ENCODE measurements at regions not wholly inside any gene's neighbourhood (a gene's known extent, or its start where the extent isn't known, plus 50 kb on each side); places are given as distances from the start of the nearest gene placed in this dataset.
"Not testable (repeated sequence)": the region's sequence is repeated elsewhere in the genome, so short reads cannot be mapped to it uniquely, and the experiment has no call there.

DNA sequence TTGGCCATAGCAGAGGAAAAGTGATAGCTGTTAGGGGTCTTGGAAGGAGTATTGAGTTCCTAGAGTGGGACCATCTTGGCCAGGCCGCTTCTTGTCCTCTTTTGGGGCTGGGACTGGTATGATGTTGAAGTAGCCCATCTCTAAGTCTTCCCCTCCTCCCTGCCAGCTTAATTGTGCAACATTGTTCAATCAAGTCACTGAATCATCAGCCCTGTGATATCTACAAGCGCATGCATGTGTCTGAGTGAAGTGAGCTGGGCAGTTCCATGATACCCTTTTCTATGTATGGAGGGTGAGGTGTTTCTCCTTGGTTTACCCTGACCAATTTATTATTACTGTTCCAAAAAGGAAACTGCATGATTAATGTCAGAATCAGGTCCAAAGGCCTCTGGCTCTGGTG is 112.2 kb downstream of the C9orf152 start:
- Histone ChIP-seq H3K27ac (no peak overlapping the region), H3K36me3 (no peaks in the 10 kb centered on the region), H3K4me3 (no peak overlapping the region), H3K9me3 (no peaks in the 10 kb centered on the region), H3K4me1 (replicated peaks) (no peaks in the 10 kb centered on the region), H3K27me3 (replicated peaks; ENCODE audit: insufficient read depth) (no peaks in the 10 kb centered on the region)
- TF ChIP-seq POLR2A (IDR thresholded peaks at IDR 0.05) (no peak), POLR2AphosphoS5 (IDR thresholded peaks at IDR 0.05) (no peak)
- TF ChIP-seq, protein P1, sequence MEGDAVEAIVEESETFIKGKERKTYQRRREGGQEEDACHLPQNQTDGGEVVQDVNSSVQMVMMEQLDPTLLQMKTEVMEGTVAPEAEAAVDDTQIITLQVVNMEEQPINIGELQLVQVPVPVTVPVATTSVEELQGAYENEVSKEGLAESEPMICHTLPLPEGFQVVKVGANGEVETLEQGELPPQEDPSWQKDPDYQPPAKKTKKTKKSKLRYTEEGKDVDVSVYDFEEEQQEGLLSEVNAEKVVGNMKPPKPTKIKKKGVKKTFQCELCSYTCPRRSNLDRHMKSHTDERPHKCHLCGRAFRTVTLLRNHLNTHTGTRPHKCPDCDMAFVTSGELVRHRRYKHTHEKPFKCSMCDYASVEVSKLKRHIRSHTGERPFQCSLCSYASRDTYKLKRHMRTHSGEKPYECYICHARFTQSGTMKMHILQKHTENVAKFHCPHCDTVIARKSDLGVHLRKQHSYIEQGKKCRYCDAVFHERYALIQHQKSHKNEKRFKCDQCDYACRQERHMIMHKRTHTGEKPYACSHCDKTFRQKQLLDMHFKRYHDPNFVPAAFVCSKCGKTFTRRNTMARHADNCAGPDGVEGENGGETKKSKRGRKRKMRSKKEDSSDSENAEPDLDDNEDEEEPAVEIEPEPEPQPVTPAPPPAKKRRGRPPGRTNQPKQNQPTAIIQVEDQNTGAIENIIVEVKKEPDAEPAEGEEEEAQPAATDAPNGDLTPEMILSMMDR (IDR thresholded peaks at IDR 0.05) = no peak
- intact Hi-C loops (cut with DNase I) = no loop called here
- 95% methylated on average over 2 of the region's 2 CpGs for WGBS
- no peak for DNase-seq (ENCODE audit: low spot score)

DNA sequence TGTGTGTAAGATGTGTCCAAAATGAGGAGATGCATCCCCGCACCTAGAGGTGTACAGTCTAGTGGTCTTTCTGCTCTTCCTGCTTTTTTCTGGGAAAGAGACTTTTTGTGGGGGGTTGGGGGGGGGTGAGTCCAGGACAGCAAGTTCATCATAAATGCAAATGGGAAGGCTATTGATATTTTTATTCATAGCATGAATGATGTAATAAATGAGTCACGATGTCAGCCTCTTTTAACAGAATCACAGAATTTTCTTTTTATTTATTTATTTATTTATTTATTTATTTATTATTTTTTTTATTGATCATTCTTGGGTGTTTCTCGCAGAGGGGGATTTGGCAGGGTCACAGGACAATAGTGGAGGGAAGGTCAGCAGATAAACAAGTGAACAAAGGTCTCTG is 111.3 kb downstream of the C9orf152 start:
- H3K27me3 ChIP-seq (replicated peaks; ENCODE audit: insufficient read depth); H3K4me1 ChIP-seq (replicated peaks); H3K9me3 ChIP-seq; DNase-seq (ENCODE audit: low spot score); H3K36me3 ChIP-seq; intact Hi-C loops (cut with DNase I); H3K27ac ChIP-seq; H3K4me3 ChIP-seq: not testable (repeated sequence)
- WGBS = 95% methylated on average over 3 of the region's 3 CpGs

DNA sequence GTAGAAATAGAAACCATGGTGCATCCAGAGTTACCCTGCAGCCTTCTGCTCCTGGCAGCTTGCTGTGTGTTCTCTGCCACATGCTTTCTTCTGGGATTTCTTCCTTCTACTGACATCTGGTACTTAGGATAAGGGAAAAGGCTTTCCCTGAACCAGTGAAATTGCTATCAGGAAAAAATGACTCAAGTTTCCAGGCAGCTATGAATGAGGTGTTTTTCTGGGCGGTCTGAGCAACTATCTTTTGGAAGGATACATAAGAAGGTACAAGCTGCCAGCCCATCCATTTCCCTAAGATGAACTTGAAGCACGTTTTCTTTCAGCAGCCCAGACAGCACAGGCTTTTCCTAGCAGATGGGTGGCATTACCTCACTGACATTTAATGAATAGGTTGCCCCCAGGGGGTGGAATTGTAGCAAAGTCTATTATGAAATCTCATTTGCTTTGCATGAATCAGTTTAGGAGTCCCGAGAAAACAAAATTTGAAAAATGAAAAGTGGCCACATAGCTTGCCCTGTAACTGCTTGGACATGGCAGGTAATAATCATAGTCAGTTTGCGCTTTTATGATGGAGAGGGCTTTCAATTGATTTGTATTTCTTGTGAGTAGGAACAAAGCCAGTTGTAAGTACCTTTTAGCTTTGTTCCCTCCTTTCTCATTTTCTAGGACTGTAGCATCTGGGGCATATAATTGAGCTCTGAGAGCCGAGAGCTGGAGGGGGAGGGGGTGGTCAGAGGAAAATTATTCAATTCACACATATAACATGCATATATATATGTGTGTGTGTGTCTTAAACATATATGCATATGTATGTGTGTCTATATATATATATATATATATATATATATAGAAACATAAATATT is 108.5 kb downstream of the C9orf152 start:
- intact Hi-C loops (cut with DNase I) = no loop called here
- H3K4me1 ChIP-seq (replicated peaks) = no peaks in the 10 kb centered on the region
- DNase-seq (ENCODE audit: low spot score) = no peak
- H3K27ac ChIP-seq = no peak overlapping the region
- H3K4me3 ChIP-seq = no peak overlapping the region
- no peaks in the 10 kb centered on the region for H3K27me3 ChIP-seq (replicated peaks; ENCODE audit: insufficient read depth)
- H3K36me3 ChIP-seq = no peaks in the 10 kb centered on the region
- TF ChIP-seq POLR2AphosphoS5 (IDR thresholded peaks at IDR 0.05) (no peak), POLR2A (IDR thresholded peaks at IDR 0.05) (no peak)
- H3K9me3 ChIP-seq = no peaks in the 10 kb centered on the region
- WGBS = 74% methylated on average over 5 of the region's 5 CpGs

DNA sequence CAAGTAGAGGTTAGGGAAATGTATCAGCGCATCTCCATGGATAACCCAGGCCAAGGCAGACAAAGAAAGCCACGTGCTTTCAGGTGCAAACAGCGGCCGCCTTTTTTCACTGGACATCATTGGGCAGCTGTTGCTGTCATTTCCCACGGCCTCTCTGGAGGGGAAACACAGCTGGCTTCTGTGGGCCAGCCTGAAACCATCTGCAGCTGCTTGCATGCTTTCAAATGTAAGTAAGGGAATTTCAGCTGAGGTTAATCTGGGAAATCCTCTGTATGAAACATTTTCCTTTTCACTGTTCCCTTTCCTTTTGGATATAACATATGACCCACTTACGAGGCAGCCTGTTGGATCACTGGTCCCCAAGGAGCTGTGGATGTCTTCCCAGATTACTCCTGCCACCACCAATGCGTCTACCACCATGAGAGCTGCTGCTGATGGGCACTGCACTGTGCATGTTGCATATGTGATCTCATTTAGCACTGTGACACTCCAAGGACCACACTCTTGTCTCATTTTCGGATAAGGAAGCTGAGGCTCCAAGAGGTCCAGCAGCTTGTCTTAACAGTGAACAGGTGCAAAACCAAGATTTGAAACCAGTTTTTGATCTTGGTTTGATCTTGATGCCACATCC is 106.3 kb downstream of the C9orf152 start:
- intact Hi-C loops (cut with DNase I) = no loop called here
- 84% methylated on average over 8 of the region's 8 CpGs for WGBS

DNA sequence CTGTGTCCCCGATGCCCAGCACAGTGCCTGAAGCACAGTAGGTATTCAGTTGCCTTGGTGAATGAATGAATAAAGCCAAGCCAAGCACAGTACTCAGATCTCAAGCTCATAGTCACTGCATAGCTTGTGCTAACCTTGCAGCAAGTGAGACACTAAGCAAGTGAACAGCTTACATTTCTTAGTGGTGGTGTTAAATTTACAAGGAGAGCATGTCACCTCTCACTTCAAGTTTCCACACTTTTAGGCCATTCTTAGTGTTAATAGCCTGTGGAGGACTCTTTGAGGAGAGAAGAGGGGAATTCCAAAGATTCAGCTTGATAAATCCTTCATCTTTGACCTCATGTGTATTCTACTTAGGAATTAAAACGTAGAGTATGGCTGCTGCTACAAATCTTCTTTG is 104.7 kb downstream of the C9orf152 start:
- Histone ChIP-seq H3K27ac (no peak overlapping the region), H3K36me3 (no peaks in the 10 kb centered on the region), H3K27me3 (replicated peaks; ENCODE audit: insufficient read depth) (no peaks in the 10 kb centered on the region), H3K4me1 (replicated peaks) (no peaks in the 10 kb centered on the region), H3K4me3 (no peak overlapping the region), H3K9me3 (no peaks in the 10 kb centered on the region)
- no peak for TF ChIP-seq POLR2AphosphoS5 (IDR thresholded peaks at IDR 0.05)
- TF ChIP-seq, protein P1 (IDR thresholded peaks at IDR 0.05) = no peak
- TF ChIP-seq POLR2A (IDR thresholded peaks at IDR 0.05) = no peak
- intact Hi-C loops (cut with DNase I) = no loop called here
- WGBS = 63% methylated on average over 2 of the region's 2 CpGs
- DNase-seq (ENCODE audit: low spot score) = no peak

More for the DNA sequence above, 106.3 kb downstream of the C9orf152 start:
- no peak for TF ChIP-seq POLR2A (IDR thresholded peaks at IDR 0.05)
- no peak for TF ChIP-seq POLR2AphosphoS5 (IDR thresholded peaks at IDR 0.05)
- TF ChIP-seq, protein P1 (IDR thresholded peaks at IDR 0.05) = no peak
- Histone ChIP-seq H3K27me3 (replicated peaks; ENCODE audit: insufficient read depth) (no peaks in the 10 kb centered on the region), H3K4me3 (no peak overlapping the region), H3K9me3 (no peaks in the 10 kb centered on the region), H3K4me1 (replicated peaks) (no peaks in the 10 kb centered on the region), H3K27ac (no peak overlapping the region), H3K36me3 (no peaks in the 10 kb centered on the region)
- no peak for DNase-seq (ENCODE audit: low spot score)
